H1 (cell line): ENCODE measurements at regions not wholly inside any gene's neighbourhood (a gene's known extent, or its start where the extent isn't known, plus 50 kb on each side); places are given as distances from the start of the nearest gene placed in this dataset.
"Not testable (repeated sequence)": the region's sequence is repeated elsewhere in the genome, so short reads cannot be mapped to it uniquely, and the experiment has no call there.

Experiments used
- CTCF ChIA-PET: fragments of 300-600 bp; sonication (Branson Sonifier 250); formaldehyde crosslinking; loops from one replicate; lab custom pipeline; 2021; ENCODE audit not compliant: partially characterized antibody; lab: Charles Lee
- POLR2A ChIA-PET: fragments of 300-600 bp; sonication (Branson Sonifier 250); formaldehyde crosslinking; loops from one replicate; lab custom pipeline; 2021; ENCODE audit warnings: inconsistent platforms; ENCODE audit not compliant: partially characterized antibody; lab: Charles Lee
- DNase-seq, 2 experiments: peaks; one replicate each; pipeline versions ENCODE4 v3.0.0 to v3.0.0-alpha.2; 2010 to 2022; ENCODE audit warnings: low spot score in 2 of 2, low read depth in 1 of 2, mixed read lengths in 1 of 2
- FAIRE-seq: peaks from 2 replicates; lab custom pipeline; 2011; peaks lifted over from hg19 to GRCh38; lab: Jason Lieb, UNC
- H2AFZ ChIP-seq: 2 replicates; pipeline ENCODE4 v1.8.1; 2012; ENCODE audit warnings: low read length, inconsistent platforms
- H2AK5ac ChIP-seq: 2 replicates; pipeline ENCODE4 v1.6.1; 2013; ENCODE audit warnings: low read depth, low read length
- H2BK120ac ChIP-seq: replicated peaks from 2 replicates; pipeline ENCODE3; 2013; ENCODE audit warnings: low read depth, low read length, inconsistent platforms
- H2BK12ac ChIP-seq: 2 replicates; pipeline ENCODE4 v1.6.1; 2013; ENCODE audit warnings: low read depth, low read length
- H2BK15ac ChIP-seq: 2 replicates; pipeline ENCODE4 v1.6.1; 2013; ENCODE audit warnings: low read length
- H2BK20ac ChIP-seq: 2 replicates; pipeline ENCODE4 v1.6.1; 2013; ENCODE audit warnings: low read length
- H2BK5ac ChIP-seq: 2 replicates; pipeline ENCODE4 v1.6.1; 2013; ENCODE audit warnings: low read depth, low read length
- H3K14ac ChIP-seq: 2 replicates; pipeline ENCODE4 v1.6.1; 2013; ENCODE audit warnings: inconsistent platforms; ENCODE audit not compliant: insufficient read length
- H3K18ac ChIP-seq: 2 replicates; pipeline ENCODE4 v1.6.1; 2013; ENCODE audit warnings: low read length; ENCODE audit errors: extremely low read depth
- H3K23ac ChIP-seq: 2 replicates; pipeline ENCODE4 v1.6.1; 2013; ENCODE audit warnings: inconsistent platforms; ENCODE audit not compliant: insufficient read length
- H3K23me2 ChIP-seq: 2 replicates; pipeline ENCODE4 v1.6.1; 2013; ENCODE audit warnings: low read depth, low read length
- H3K27ac ChIP-seq: 2 replicates; pipeline ENCODE4 v1.6.1; 2011; ENCODE audit warnings: low read depth, low read length, inconsistent platforms
- H3K27me3 ChIP-seq, 4 experiments: replicated peaks in 1 of 4; 1 replicate in 1 of 4; 2 replicates in 3 of 4; pipeline versions ENCODE4 v1.6.1 to v1.8.1; 2011 to 2013; ENCODE audit warnings: low read length in 3 of 4, mild to moderate bottlenecking in 3 of 4, inconsistent platforms in 2 of 4, mixed read lengths in 2 of 4, moderate library complexity in 1 of 4; ENCODE audit not compliant: control insufficient read depth in 3 of 4, insufficient read depth in 3 of 4; ENCODE audit errors: extremely low read depth in 1 of 4
- H3K36me3 ChIP-seq, 4 experiments: 2 replicates each; pipeline versions ENCODE4 v1.6.1 to v1.8.1; 2011 to 2013; ENCODE audit warnings: mild to moderate bottlenecking in 4 of 4, low read length in 3 of 4, moderate library complexity in 2 of 4, control low read depth in 1 of 4, inconsistent platforms in 1 of 4; ENCODE audit not compliant: insufficient read depth in 4 of 4, control insufficient read depth in 2 of 4
- H3K4ac ChIP-seq: replicated peaks from 2 replicates; pipeline ENCODE3; 2013; ENCODE audit warnings: low read length, low read depth, mixed read lengths, inconsistent platforms; ENCODE audit not compliant: insufficient read length
- H3K4me1 ChIP-seq, 4 experiments: replicated peaks in 1 of 4; 1 replicate in 1 of 4; 2 replicates in 3 of 4; pipeline versions ENCODE4 v1.6.1 to v1.8.1; 2011 to 2013; ENCODE audit warnings: low read length in 3 of 4, inconsistent platforms in 2 of 4, mixed read lengths in 1 of 4; ENCODE audit not compliant: insufficient read depth in 4 of 4, control insufficient read depth in 3 of 4
- H3K4me2 ChIP-seq, 2 experiments: 2 replicates each; pipeline versions ENCODE4 v1.6.1 to v1.8.1; 2011 to 2013; ENCODE audit warnings: low read depth in 2 of 2, low read length in 2 of 2, control low read depth in 1 of 2, inconsistent platforms in 1 of 2, mild to moderate bottlenecking in 1 of 2; ENCODE audit not compliant: insufficient read depth in 1 of 2
- H3K4me3 ChIP-seq, 4 experiments: fragments of 200-600, 300-600 bp in 1 of 4; sonication (generic), shearing (Covaris generic), sonication (Bioruptor Twin) in 1 of 4; 2 replicates each; pipeline versions ENCODE4 v1.5.1 to v1.8.1; 2011 to 2016; ENCODE audit warnings: low read length in 4 of 4, low read depth in 3 of 4, control low read depth in 2 of 4, inconsistent platforms in 2 of 4, mild to moderate bottlenecking in 2 of 4, mixed read lengths in 1 of 4, moderate library complexity in 1 of 4; ENCODE audit not compliant: insufficient read depth in 2 of 4; ENCODE audit errors: extremely low read depth in 1 of 4
- H3K56ac ChIP-seq: replicated peaks from 2 replicates; pipeline ENCODE3; 2013; ENCODE audit warnings: low read depth, mild to moderate bottlenecking, mixed read lengths, low read length, inconsistent platforms; ENCODE audit not compliant: insufficient read length
- H3K79me1 ChIP-seq: 2 replicates; pipeline ENCODE4 v1.6.1; 2013; ENCODE audit warnings: low read depth, low read length, control low read depth
- H3K79me2 ChIP-seq, 2 experiments: 2 replicates each; pipeline versions ENCODE4 v1.6.1 to v1.8.1; 2012 to 2013; ENCODE audit warnings: low read length in 2 of 2, mild to moderate bottlenecking in 2 of 2, inconsistent platforms in 1 of 2; ENCODE audit not compliant: insufficient read depth in 2 of 2, control insufficient read depth in 1 of 2
- H3K9ac ChIP-seq, 4 experiments: replicated peaks in 1 of 4; 1 replicate in 1 of 4; 2 replicates in 3 of 4; pipeline versions ENCODE4 v1.6.1 to v1.8.1; 2011 to 2013; ENCODE audit warnings: low read depth in 3 of 4, low read length in 3 of 4, control low read depth in 2 of 4, mild to moderate bottlenecking in 2 of 4, moderate library complexity in 2 of 4, inconsistent platforms in 1 of 4; ENCODE audit errors: extremely low read depth in 1 of 4
- H3K9me3 ChIP-seq, 2 experiments: 2 replicates each; pipeline versions ENCODE4 v1.6.1 to v1.8.1; 2012 to 2013; ENCODE audit warnings: mild to moderate bottlenecking in 2 of 2, moderate library complexity in 2 of 2, control low read depth in 1 of 2, inconsistent platforms in 1 of 2, low read depth in 1 of 2, low read length in 1 of 2, mixed read lengths in 1 of 2; ENCODE audit not compliant: insufficient read depth in 2 of 2
- H4K20me1 ChIP-seq, 2 experiments: replicated peaks in 1 of 2; 2 replicates each; pipeline versions ENCODE3 to v1.8.1; 2011 to 2013; ENCODE audit warnings: inconsistent platforms in 2 of 2, low read length in 2 of 2, mild to moderate bottlenecking in 1 of 2; ENCODE audit not compliant: insufficient read depth in 2 of 2, control insufficient read depth in 1 of 2
- H4K5ac ChIP-seq: 2 replicates; pipeline ENCODE4 v1.6.1; 2013; ENCODE audit warnings: low read length, low read depth, mixed read lengths, inconsistent platforms; ENCODE audit not compliant: insufficient read length
- H4K8ac ChIP-seq: 2 replicates; pipeline ENCODE4 v1.8.0; 2013; ENCODE audit warnings: mild to moderate bottlenecking, moderate library complexity, low read length, inconsistent platforms; ENCODE audit not compliant: insufficient read depth; ENCODE audit errors: extremely low read depth
- H4K91ac ChIP-seq: replicated peaks from 2 replicates; pipeline ENCODE3; 2013; ENCODE audit warnings: low read length, mixed read lengths, inconsistent platforms; ENCODE audit not compliant: insufficient read length
- WGBS, 2 experiments: shearing (Covaris generic) in 1 of 2; methylation state at CpG; one replicate each; pipeline versions ENCODE4 v1.1.6 to v1.1.7; 2013 to 2015; ENCODE audit warnings: low lambda C conversion rate in 2 of 2, mixed read lengths in 2 of 2, inconsistent platforms in 1 of 2, low coverage in 1 of 2, missing lambda C conversion rate in 1 of 2; ENCODE audit not compliant: insufficient replicate concordance in 2 of 2, insufficient coverage in 1 of 2, insufficient read length in 1 of 2; ENCODE audit errors: extremely low coverage in 1 of 2, missing lambda C conversion rate in 1 of 2; 5-methylcytosine and 5-hydroxymethylcytosine counted together

GRCh38 chr9:73445384-73445783 lies 293.7 kb downstream of the ANXA1 start:
- FAIRE-seq, H4K91ac ChIP-seq, H3K27me3 ChIP-seq, H3K79me2 ChIP-seq, H4K8ac ChIP-seq, H2BK120ac ChIP-seq, H2BK12ac ChIP-seq, POLR2A ChIA-PET, DNase-seq, H4K20me1 ChIP-seq, H2BK5ac ChIP-seq, H3K14ac ChIP-seq, H3K18ac ChIP-seq, H3K4ac ChIP-seq, H4K5ac ChIP-seq, H3K4me3 ChIP-seq, H3K23ac ChIP-seq, H3K4me2 ChIP-seq, H3K27ac ChIP-seq, H3K9ac ChIP-seq, H2AFZ ChIP-seq, H2BK15ac ChIP-seq, H3K4me1 ChIP-seq, H3K56ac ChIP-seq, H2AK5ac ChIP-seq, H3K23me2 ChIP-seq, H2BK20ac ChIP-seq, H3K79me1 ChIP-seq, H3K9me3 ChIP-seq, H3K36me3 ChIP-seq: not testable (repeated sequence)
- WGBS, 2 experiments, result 93% methylated on average over 1 of the region's 1 CpG; no CpG with 5 or more reads in 1 of the 2 experiments
- CTCF ChIA-PET, result interaction anchor here (0.7 to 0.8 kb wide), 2 partner anchors 16 to 81 kb away, joined by 3 read pairs; no protein-coding TSS in a partner anchor
